Liver (tissue), 8 donors: ENCODE measurements at regions not wholly inside any gene's neighbourhood (a gene's known extent, or its start where the extent isn't known, plus 50 kb on each side); places are given as distances from the start of the nearest gene placed in this dataset.

Experiments used
- DNase-seq: peaks from one replicate; pipeline ENCODE4 v3.0.0-alpha.2; 2017; ENCODE audit warnings: low spot score
- H3K27ac ChIP-seq, 2 donors: one replicate each; pipeline ENCODE4 v1.7.0; 2013; ENCODE audit warnings: inconsistent platforms in 2 of 2, low read length in 2 of 2, control low read depth in 1 of 2, low read depth in 1 of 2, mild to moderate bottlenecking in 1 of 2
- H3K27me3 ChIP-seq, 4 donors: one replicate each; pipeline versions ENCODE4 v1.6.1 to v1.7.0; 2013; ENCODE audit warnings: low read length in 3 of 4, inconsistent platforms in 1 of 4, mild to moderate bottlenecking in 1 of 4, moderate library complexity in 1 of 4; ENCODE audit not compliant: control insufficient read depth in 4 of 4, insufficient read depth in 4 of 4
- H3K36me3 ChIP-seq, 4 donors: one replicate each; pipeline versions ENCODE4 v1.6.1 to v1.7.0; 2013; ENCODE audit warnings: low read length in 3 of 4, mild to moderate bottlenecking in 3 of 4, low read depth in 1 of 4, moderate library complexity in 1 of 4; ENCODE audit not compliant: control insufficient read depth in 4 of 4, insufficient read depth in 3 of 4
- H3K4me1 ChIP-seq, 4 donors: one replicate each; pipeline versions ENCODE4 v1.6.1 to v1.7.0; 2013; ENCODE audit warnings: low read length in 3 of 4, mild to moderate bottlenecking in 3 of 4, moderate library complexity in 1 of 4; ENCODE audit not compliant: control insufficient read depth in 4 of 4, insufficient read depth in 4 of 4
- H3K4me3 ChIP-seq, 3 donors: one replicate each; pipeline versions ENCODE4 v1.6.1 to v1.7.0; 2013; ENCODE audit warnings: low read length in 3 of 3, control low read depth in 1 of 3, low read depth in 1 of 3, mild to moderate bottlenecking in 1 of 3
- H3K9ac ChIP-seq, 2 donors: one replicate each; pipeline ENCODE4 v1.7.0; 2013; ENCODE audit warnings: low read length in 2 of 2, mild to moderate bottlenecking in 2 of 2, moderate library complexity in 2 of 2, control low read depth in 1 of 2, low read depth in 1 of 2
- H3K9me3 ChIP-seq, 4 donors: one replicate each; pipeline versions ENCODE4 v1.6.1 to v1.7.0; 2013; ENCODE audit warnings: low read length in 3 of 4; ENCODE audit not compliant: control insufficient read depth in 4 of 4
- CTCF ChIP-seq: fragments of 150-350 bp; IDR thresholded peaks from 2 replicates; pipeline ENCODE4 v1.5.1; 2017; ENCODE audit warnings: improper control_type of control experiment, low read depth, low read length; ENCODE audit not compliant: missing input control
- EGR1 ChIP-seq, 2 donors: IDR thresholded peaks; 2 replicates each; pipeline ENCODE4 v1.6.1; 2016 to 2018; ENCODE audit warnings: antibody characterized with exemption in 2 of 2, low read depth in 2 of 2
- FOXA2 ChIP-seq: IDR thresholded peaks from 2 replicates; pipeline ENCODE4 v1.6.1; 2016; ENCODE audit warnings: antibody characterized with exemption
- HNF4G ChIP-seq: IDR thresholded peaks from 2 replicates; pipeline ENCODE4 v1.6.1; 2016; ENCODE audit warnings: antibody characterized with exemption
- JUND ChIP-seq, 2 donors: IDR thresholded peaks; 2 replicates each; pipeline ENCODE4 v1.6.1; 2016; ENCODE audit warnings: antibody characterized with exemption in 2 of 2
- NR2F2 ChIP-seq: IDR thresholded peaks from 2 replicates; pipeline ENCODE4 v1.6.1; 2016; ENCODE audit warnings: antibody characterized with exemption
- RXRA ChIP-seq, 2 donors: IDR thresholded peaks; 2 replicates each; pipeline ENCODE4 v1.6.1; 2017 to 2018; ENCODE audit warnings: antibody characterized with exemption in 2 of 2, mild to moderate bottlenecking in 1 of 2
- TAF1 ChIP-seq: conservative IDR thresholded peaks from 2 replicates; pipeline ENCODE4 v1.6.1; 2016; ENCODE audit warnings: antibody characterized with exemption, mild to moderate bottlenecking
- YY1 ChIP-seq: IDR thresholded peaks from 2 replicates; pipeline ENCODE4 v1.6.1; 2016; ENCODE audit warnings: antibody characterized with exemption, mild to moderate bottlenecking
- WGBS: extraction: QIAGEN DNeasy Blood & Tissue Kit; methylation state at CpG from one replicate; pipeline ENCODE4 v1.1.7; 2013; 5-methylcytosine and 5-hydroxymethylcytosine counted together
- TF ChIP-seq, protein P1 (sequence below): IDR thresholded peaks from 2 replicates; pipeline ENCODE4 v1.6.1; 2016; ENCODE audit warnings: antibody characterized with exemption
- TF ChIP-seq, protein P2 (sequence below): IDR thresholded peaks from 2 replicates; pipeline ENCODE4 v1.6.1; 2016; ENCODE audit warnings: antibody characterized with exemption
- TF ChIP-seq, protein P3 (sequence below): IDR thresholded peaks from 2 replicates; pipeline ENCODE4 v1.6.1; 2016; ENCODE audit warnings: antibody characterized with exemption, mild to moderate bottlenecking
- donor health status: healthy.
- donor health status: healthy.
- donor health status: healthy.
- donor health status: healthy.
- donor health status: healthy.

DNA sequence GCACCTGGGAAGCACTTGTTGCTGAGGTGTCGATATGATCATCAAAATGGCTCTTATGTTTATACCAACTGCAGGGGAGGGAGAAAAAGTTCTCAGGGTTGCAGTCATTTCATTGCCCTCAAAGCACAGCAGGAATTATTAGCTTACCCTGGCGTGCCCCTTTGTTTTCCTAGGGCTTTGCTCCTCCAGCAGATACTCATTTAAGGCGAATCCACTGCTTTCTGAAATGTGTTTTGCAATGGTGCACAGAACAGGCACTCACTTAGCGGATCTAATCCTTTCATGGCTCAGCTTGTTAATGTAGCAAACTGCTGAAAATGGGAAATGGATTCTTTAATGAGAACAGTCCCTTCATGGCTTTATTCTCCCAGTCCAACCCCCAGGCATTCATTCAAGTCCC, 76.7 kb downstream of the NKX2-1 start:
- no peak for TF ChIP-seq CTCF
- Histone ChIP-seq H3K4me1 (no peaks in the 10 kb centered on the region), H3K9me3 (no peaks in the 10 kb centered on the region), H3K27me3 (no peaks in the 10 kb centered on the region), H3K36me3 (no peaks in the 10 kb centered on the region), H3K27ac (no peak overlapping the region), H3K4me3 (no peak overlapping the region), H3K9ac (no peak overlapping the region)
- WGBS, result 66% methylated on average over 4 of the region's 4 CpGs
- no peak for DNase-seq

- DNase-seq, result no peak
- Histone ChIP-seq H3K27ac (no peak overlapping the region), H3K4me1 (no peaks in the 10 kb centered on the region), H3K9ac (no peak overlapping the region), H3K27me3 (no peaks in the 10 kb centered on the region), H3K4me3 (no peak overlapping the region), H3K36me3 (no peaks in the 10 kb centered on the region), H3K9me3 (no peaks in the 10 kb centered on the region)
- 80% methylated on average over 4 of the region's 4 CpGs for WGBS
- TF ChIP-seq EGR1 (IDR thresholded peaks at IDR 0.05; ENCODE audit: low read depth in 2 of 2), result no peak
These were observed 77.2 kb downstream of the NKX2-1 start for GRCh38 chr14:36442824-36443241.

DNA sequence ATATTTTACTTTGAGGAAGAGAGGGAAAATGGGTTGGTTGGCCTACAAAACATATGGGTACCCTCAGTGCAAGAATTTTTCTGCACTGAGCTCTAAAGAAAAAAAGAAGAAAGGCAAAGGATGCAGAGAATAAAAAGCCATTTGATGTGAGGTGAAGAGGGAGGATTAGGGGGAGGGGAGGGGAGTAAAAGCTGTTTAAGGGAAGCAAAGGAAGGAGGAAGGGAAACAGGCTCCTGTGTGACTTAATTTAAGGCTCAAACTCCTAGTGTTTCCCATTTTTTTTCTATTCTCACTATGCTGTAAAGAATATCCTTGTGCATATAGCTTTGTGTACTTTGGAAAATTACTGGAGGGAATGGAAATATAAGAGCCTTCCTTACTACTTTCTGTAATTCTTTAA, 78.7 kb downstream of the NKX2-1 start:
- H3K27ac ChIP-seq, result no peak overlapping the region
- TF ChIP-seq, protein P1, sequence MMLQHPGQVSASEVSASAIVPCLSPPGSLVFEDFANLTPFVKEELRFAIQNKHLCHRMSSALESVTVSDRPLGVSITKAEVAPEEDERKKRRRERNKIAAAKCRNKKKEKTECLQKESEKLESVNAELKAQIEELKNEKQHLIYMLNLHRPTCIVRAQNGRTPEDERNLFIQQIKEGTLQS, result no peak
- TF ChIP-seq JUND (IDR thresholded peaks at IDR 0.05) (no peak), NR2F2 (no peak), TAF1 (no peak), CTCF (no peak), EGR1 (IDR thresholded peaks at IDR 0.05; ENCODE audit: low read depth in 2 of 2) (no peak), RXRA (IDR thresholded peaks at IDR 0.05) (no peak)
- TF ChIP-seq, protein P2, sequence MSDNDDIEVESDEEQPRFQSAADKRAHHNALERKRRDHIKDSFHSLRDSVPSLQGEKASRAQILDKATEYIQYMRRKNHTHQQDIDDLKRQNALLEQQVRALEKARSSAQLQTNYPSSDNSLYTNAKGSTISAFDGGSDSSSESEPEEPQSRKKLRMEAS, result no peak
- no peak overlapping the region for H3K9ac ChIP-seq
- no peak overlapping the region for H3K4me3 ChIP-seq
- H3K27me3 ChIP-seq, result no peaks in the 10 kb centered on the region
- no peaks in the 10 kb centered on the region for H3K36me3 ChIP-seq
- H3K4me1 ChIP-seq, result no peaks in the 10 kb centered on the region
- DNase-seq, result no peak
- H3K9me3 ChIP-seq, result no peaks in the 10 kb centered on the region

DNA sequence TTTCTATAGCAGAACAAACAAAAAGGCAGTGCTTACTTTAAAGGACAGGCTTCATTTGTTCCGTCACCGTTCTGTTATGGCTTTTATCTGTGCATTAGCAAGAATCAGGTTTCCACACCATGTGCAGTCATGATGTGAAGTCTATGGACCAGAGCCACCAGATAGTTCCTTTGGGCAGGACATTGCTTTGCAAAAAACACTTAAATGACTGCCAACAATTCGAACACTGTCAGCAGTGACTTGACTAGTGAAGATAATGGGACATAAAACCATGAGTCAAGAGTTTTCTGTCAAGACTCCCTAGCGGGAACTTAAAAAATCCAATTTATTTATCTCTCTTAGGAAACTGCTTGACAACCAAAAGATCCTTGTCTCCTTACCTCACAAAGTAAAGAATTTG, 80.3 kb downstream of the NKX2-1 start:
- no peaks in the 10 kb centered on the region for H3K27me3 ChIP-seq
- no peaks in the 10 kb centered on the region for H3K9me3 ChIP-seq
- no peak overlapping the region for H3K27ac ChIP-seq
- 77% methylated on average over 4 of the region's 4 CpGs for WGBS
- no peaks in the 10 kb centered on the region for H3K36me3 ChIP-seq
- no peaks in the 10 kb centered on the region for H3K4me1 ChIP-seq
- H3K9ac ChIP-seq, result no peak overlapping the region
- no peak for DNase-seq
- no peak overlapping the region for H3K4me3 ChIP-seq
- TF ChIP-seq CTCF, result no peak
- TF ChIP-seq YY1, result no peak
- TF ChIP-seq, protein P2, result no peak
- no peak for TF ChIP-seq HNF4G
- TF ChIP-seq, protein P3, sequence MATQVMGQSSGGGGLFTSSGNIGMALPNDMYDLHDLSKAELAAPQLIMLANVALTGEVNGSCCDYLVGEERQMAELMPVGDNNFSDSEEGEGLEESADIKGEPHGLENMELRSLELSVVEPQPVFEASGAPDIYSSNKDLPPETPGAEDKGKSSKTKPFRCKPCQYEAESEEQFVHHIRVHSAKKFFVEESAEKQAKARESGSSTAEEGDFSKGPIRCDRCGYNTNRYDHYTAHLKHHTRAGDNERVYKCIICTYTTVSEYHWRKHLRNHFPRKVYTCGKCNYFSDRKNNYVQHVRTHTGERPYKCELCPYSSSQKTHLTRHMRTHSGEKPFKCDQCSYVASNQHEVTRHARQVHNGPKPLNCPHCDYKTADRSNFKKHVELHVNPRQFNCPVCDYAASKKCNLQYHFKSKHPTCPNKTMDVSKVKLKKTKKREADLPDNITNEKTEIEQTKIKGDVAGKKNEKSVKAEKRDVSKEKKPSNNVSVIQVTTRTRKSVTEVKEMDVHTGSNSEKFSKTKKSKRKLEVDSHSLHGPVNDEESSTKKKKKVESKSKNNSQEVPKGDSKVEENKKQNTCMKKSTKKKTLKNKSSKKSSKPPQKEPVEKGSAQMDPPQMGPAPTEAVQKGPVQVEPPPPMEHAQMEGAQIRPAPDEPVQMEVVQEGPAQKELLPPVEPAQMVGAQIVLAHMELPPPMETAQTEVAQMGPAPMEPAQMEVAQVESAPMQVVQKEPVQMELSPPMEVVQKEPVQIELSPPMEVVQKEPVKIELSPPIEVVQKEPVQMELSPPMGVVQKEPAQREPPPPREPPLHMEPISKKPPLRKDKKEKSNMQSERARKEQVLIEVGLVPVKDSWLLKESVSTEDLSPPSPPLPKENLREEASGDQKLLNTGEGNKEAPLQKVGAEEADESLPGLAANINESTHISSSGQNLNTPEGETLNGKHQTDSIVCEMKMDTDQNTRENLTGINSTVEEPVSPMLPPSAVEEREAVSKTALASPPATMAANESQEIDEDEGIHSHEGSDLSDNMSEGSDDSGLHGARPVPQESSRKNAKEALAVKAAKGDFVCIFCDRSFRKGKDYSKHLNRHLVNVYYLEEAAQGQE, result no peak
- no peak for TF ChIP-seq FOXA2
